WTC11 (cell line): ENCODE measurements at regions not wholly inside any gene's neighbourhood (a gene's known extent, or its start where the extent isn't known, plus 50 kb on each side); places are given as distances from the start of the nearest gene placed in this dataset.

Source experiments
- ESRRA ChIP-seq: sonication (generic); formaldehyde crosslinking; IDR thresholded peaks from 2 replicates; pipeline ENCODE4 v1.8.1; 2022; ENCODE audit warnings: mild to moderate bottlenecking, missing genetic modification reagents, borderline replicate concordance
- ETV6 ChIP-seq: sonication (generic); formaldehyde crosslinking; IDR thresholded peaks from 2 replicates; pipeline ENCODE4 v1.8.1; 2022; ENCODE audit warnings: mild to moderate bottlenecking, missing genetic modification reagents
- FOXP1 ChIP-seq: sonication (generic); formaldehyde crosslinking; IDR thresholded peaks from 2 replicates; pipeline ENCODE4 v1.8.0; 2022; ENCODE audit warnings: missing genetic modification reagents, mild to moderate bottlenecking, moderate library complexity, borderline replicate concordance
- NFYB ChIP-seq: sonication (generic); formaldehyde crosslinking; conservative IDR thresholded peaks from 2 replicates; pipeline ENCODE4 v1.8.0; 2022; ENCODE audit warnings: low read depth, missing genetic modification reagents
- NR3C1 ChIP-seq: sonication (generic); formaldehyde crosslinking; conservative IDR thresholded peaks from 2 replicates; pipeline ENCODE4 v1.8.1; 2023; ENCODE audit warnings: low read depth, mild to moderate bottlenecking, missing genetic modification reagents
- TCF7 ChIP-seq: sonication (generic); formaldehyde crosslinking; IDR thresholded peaks from 2 replicates; pipeline ENCODE4 v1.8.0; 2022; ENCODE audit warnings: mild to moderate bottlenecking, low read depth, missing genetic modification reagents, moderate library complexity
- ZBTB21 ChIP-seq: sonication (generic); formaldehyde crosslinking; IDR thresholded peaks from 2 replicates; pipeline ENCODE4 v1.8.1; 2023; ENCODE audit warnings: mild to moderate bottlenecking, missing genetic modification reagents, borderline replicate concordance
- TF ChIP-seq, protein P1 (sequence below): fragments of 200-600 bp; IDR thresholded peaks from 2 replicates; pipeline ENCODE4 v1.8.0; 2022; ENCODE audit warnings: antibody characterized with exemption
- TF ChIP-seq, protein P2 (sequence below): sonication (generic); formaldehyde crosslinking; IDR thresholded peaks from 2 replicates; pipeline ENCODE4 v1.8.1; 2022; ENCODE audit warnings: missing genetic modification reagents, borderline replicate concordance
- TF ChIP-seq, protein P3 (sequence below): sonication (generic); formaldehyde crosslinking; IDR thresholded peaks from 2 replicates; pipeline ENCODE4 v1.8.1; 2022; ENCODE audit warnings: low read depth, missing genetic modification reagents, borderline replicate concordance
- TF ChIP-seq, protein P4 (sequence below): fragments of 250-450 bp; sonication (Bioruptor Pico); IDR thresholded peaks from 2 replicates; pipeline ENCODE4 v1.8.0; 2021; ENCODE audit warnings: mild to moderate bottlenecking
- TF ChIP-seq, protein P5 (sequence below): sonication (generic); formaldehyde crosslinking; IDR thresholded peaks from 2 replicates; pipeline ENCODE4 v1.8.0; 2022; ENCODE audit warnings: mild to moderate bottlenecking, missing genetic modification reagents
- TF ChIP-seq, protein P6 (sequence below): sonication (generic); formaldehyde crosslinking; conservative IDR thresholded peaks from 2 replicates; pipeline ENCODE4 v1.8.1; 2023; ENCODE audit warnings: mild to moderate bottlenecking, low read depth, missing genetic modification reagents, moderate library complexity

DNA sequence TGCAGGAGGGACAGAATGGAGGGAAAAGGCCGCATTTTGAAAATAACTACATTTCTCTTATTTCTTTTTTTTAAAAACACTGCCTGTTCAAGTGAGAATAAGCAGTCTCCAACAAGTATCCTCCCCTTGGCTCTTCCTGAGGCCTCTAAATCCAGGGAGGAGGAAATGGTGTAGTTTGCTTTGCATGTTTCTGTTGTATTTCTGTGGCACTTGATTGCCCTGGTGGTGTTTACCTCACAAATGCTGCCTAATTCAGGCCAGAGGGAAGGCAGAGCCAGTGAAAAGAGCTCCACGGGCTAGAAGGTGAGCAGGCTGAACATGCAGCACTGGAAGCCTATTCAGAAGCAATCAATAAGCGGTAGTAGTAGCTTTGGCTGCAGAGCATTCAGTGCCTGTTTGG lies 149.3 kb upstream of the ATP11B start:
- TF ChIP-seq, protein P1, sequence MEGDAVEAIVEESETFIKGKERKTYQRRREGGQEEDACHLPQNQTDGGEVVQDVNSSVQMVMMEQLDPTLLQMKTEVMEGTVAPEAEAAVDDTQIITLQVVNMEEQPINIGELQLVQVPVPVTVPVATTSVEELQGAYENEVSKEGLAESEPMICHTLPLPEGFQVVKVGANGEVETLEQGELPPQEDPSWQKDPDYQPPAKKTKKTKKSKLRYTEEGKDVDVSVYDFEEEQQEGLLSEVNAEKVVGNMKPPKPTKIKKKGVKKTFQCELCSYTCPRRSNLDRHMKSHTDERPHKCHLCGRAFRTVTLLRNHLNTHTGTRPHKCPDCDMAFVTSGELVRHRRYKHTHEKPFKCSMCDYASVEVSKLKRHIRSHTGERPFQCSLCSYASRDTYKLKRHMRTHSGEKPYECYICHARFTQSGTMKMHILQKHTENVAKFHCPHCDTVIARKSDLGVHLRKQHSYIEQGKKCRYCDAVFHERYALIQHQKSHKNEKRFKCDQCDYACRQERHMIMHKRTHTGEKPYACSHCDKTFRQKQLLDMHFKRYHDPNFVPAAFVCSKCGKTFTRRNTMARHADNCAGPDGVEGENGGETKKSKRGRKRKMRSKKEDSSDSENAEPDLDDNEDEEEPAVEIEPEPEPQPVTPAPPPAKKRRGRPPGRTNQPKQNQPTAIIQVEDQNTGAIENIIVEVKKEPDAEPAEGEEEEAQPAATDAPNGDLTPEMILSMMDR: no peak
- TF ChIP-seq FOXP1 (CRISPR knock-in tag) (no peak), NFYB (no peak), NR3C1 (CRISPR knock-in tag) (no peak), ZBTB21 (CRISPR knock-in tag) (no peak), ESRRA (no peak), ETV6 (no peak), TCF7 (CRISPR knock-in tag) (no peak)
- TF ChIP-seq, protein P2, sequence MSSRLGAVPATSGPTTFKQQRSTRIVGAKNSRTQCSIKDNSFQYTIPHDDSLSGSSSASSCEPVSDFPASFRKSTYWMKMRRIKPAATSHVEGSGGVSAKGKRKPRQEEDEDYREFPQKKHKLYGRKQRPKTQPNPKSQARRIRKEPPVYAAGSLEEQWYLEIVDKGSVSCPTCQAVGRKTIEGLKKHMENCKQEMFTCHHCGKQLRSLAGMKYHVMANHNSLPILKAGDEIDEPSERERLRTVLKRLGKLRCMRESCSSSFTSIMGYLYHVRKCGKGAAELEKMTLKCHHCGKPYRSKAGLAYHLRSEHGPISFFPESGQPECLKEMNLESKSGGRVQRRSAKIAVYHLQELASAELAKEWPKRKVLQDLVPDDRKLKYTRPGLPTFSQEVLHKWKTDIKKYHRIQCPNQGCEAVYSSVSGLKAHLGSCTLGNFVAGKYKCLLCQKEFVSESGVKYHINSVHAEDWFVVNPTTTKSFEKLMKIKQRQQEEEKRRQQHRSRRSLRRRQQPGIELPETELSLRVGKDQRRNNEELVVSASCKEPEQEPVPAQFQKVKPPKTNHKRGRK: no peak
- TF ChIP-seq, protein P3, sequence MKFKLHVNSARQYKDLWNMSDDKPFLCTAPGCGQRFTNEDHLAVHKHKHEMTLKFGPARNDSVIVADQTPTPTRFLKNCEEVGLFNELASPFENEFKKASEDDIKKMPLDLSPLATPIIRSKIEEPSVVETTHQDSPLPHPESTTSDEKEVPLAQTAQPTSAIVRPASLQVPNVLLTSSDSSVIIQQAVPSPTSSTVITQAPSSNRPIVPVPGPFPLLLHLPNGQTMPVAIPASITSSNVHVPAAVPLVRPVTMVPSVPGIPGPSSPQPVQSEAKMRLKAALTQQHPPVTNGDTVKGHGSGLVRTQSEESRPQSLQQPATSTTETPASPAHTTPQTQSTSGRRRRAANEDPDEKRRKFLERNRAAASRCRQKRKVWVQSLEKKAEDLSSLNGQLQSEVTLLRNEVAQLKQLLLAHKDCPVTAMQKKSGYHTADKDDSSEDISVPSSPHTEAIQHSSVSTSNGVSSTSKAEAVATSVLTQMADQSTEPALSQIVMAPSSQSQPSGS (CRISPR knock-in tag): no peak
- TF ChIP-seq, protein P4, sequence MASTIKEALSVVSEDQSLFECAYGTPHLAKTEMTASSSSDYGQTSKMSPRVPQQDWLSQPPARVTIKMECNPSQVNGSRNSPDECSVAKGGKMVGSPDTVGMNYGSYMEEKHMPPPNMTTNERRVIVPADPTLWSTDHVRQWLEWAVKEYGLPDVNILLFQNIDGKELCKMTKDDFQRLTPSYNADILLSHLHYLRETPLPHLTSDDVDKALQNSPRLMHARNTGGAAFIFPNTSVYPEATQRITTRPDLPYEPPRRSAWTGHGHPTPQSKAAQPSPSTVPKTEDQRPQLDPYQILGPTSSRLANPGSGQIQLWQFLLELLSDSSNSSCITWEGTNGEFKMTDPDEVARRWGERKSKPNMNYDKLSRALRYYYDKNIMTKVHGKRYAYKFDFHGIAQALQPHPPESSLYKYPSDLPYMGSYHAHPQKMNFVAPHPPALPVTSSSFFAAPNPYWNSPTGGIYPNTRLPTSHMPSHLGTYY (CRISPR knock-in tag): no peak
- TF ChIP-seq, protein P5, sequence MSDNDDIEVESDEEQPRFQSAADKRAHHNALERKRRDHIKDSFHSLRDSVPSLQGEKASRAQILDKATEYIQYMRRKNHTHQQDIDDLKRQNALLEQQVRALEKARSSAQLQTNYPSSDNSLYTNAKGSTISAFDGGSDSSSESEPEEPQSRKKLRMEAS (CRISPR knock-in tag): no peak
- TF ChIP-seq, protein P6, sequence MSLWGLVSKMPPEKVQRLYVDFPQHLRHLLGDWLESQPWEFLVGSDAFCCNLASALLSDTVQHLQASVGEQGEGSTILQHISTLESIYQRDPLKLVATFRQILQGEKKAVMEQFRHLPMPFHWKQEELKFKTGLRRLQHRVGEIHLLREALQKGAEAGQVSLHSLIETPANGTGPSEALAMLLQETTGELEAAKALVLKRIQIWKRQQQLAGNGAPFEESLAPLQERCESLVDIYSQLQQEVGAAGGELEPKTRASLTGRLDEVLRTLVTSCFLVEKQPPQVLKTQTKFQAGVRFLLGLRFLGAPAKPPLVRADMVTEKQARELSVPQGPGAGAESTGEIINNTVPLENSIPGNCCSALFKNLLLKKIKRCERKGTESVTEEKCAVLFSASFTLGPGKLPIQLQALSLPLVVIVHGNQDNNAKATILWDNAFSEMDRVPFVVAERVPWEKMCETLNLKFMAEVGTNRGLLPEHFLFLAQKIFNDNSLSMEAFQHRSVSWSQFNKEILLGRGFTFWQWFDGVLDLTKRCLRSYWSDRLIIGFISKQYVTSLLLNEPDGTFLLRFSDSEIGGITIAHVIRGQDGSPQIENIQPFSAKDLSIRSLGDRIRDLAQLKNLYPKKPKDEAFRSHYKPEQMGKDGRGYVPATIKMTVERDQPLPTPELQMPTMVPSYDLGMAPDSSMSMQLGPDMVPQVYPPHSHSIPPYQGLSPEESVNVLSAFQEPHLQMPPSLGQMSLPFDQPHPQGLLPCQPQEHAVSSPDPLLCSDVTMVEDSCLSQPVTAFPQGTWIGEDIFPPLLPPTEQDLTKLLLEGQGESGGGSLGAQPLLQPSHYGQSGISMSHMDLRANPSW: no peak
